ENCODE measurements at regions not wholly inside any gene's neighbourhood (a gene's known extent, or its start where the extent isn't known, plus 50 kb on each side); places are given as distances from the start of the nearest gene placed in this dataset.
"Not testable (repeated sequence)": the region's sequence is repeated elsewhere in the genome, so short reads cannot be mapped to it uniquely, and the experiment has no call there.

DNA sequence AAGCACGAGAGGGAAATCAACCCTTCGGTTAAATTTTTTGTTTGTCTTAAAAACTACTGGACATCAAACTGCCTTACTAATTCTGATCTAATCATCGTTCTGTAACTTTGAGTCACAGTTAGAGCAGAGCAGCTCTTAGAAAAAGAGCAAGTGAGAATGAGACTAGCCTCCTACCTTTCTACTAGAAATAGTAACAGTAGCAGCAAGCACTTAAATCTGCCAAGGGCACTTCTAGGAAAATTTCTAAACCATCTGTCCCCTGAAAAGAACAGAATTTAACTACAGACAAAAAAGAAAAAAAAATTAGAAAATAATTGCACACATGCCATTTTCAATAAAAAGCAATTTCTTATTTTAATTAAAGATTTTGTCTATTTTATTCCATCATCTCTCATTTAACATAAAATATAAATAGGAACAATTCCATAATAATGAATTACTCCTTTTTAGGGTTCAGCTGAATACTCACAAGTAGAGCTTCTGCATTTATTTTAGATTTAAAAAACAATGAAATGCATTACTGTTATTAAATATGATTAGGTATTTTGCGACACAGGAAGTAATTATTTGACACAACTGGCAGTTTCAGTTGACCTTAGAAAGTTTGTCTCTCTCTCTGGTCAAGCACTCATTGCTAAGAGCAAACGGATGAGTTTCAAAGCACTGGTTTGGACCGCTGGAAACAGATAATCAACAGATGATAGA is 250.8 kb upstream of the SOX9 start:
- H3K27me3 ChIP-seq (replicated peaks; ENCODE audit: insufficient read depth, low read depth, low read length, poor library complexity) = peaks cover under 1% of the 10 kb centered on the region
- no peaks in the 10 kb centered on the region for H3K9me3 ChIP-seq (ENCODE audit: low read depth, low read length, poor library complexity, severe bottlenecking)
- no peak overlapping the region for H3K27ac ChIP-seq (ENCODE audit: low read depth, low read length, poor library complexity, severe bottlenecking)
- H3K4me3 ChIP-seq (ENCODE audit: low read depth, low read length, poor library complexity, severe bottlenecking) = no peak overlapping the region
- ChIA-PET CTCF (no interaction called here), POLR2A (ENCODE audit: low non-redundant PET) (no interaction called here)
- no TSS peak for BruUV-seq (replicated peaks)
- no peaks in the 10 kb centered on the region for H3K36me3 ChIP-seq (ENCODE audit: insufficient read depth, low read length, poor library complexity, severe bottlenecking)
- peaks cover 25% of the 10 kb centered on the region for H3K4me1 ChIP-seq (ENCODE audit: insufficient read depth, low read length, poor library complexity, severe bottlenecking)
- no peak for DNase-seq (ENCODE audit: low spot score)
- TF ChIP-seq, protein P1, sequence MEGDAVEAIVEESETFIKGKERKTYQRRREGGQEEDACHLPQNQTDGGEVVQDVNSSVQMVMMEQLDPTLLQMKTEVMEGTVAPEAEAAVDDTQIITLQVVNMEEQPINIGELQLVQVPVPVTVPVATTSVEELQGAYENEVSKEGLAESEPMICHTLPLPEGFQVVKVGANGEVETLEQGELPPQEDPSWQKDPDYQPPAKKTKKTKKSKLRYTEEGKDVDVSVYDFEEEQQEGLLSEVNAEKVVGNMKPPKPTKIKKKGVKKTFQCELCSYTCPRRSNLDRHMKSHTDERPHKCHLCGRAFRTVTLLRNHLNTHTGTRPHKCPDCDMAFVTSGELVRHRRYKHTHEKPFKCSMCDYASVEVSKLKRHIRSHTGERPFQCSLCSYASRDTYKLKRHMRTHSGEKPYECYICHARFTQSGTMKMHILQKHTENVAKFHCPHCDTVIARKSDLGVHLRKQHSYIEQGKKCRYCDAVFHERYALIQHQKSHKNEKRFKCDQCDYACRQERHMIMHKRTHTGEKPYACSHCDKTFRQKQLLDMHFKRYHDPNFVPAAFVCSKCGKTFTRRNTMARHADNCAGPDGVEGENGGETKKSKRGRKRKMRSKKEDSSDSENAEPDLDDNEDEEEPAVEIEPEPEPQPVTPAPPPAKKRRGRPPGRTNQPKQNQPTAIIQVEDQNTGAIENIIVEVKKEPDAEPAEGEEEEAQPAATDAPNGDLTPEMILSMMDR (conservative IDR thresholded peaks at IDR 0.05; ENCODE audit: low read depth, low read length) = no peak
- intact Hi-C loops (cut with micrococcal nuclease; ENCODE audit: unreplicated experiment) = loop anchor here (5.0 kb wide), 1 partner anchor 252 kb away; the partner anchor contains the start of gene SOX9

DNA sequence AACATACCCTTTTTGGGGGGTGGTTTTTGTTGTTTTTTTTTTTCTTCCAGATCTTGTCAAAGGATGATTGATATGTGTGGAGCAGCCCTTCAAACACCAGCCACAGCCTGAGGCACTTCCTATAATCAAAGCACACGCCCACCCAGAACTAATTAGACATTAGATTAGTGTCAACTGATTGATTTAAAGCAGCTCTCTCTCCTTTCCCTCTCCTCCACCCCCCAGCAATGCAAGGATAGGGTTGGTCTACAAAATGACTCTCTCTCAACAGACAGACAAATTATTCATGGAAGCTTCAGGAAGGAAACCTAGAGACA is 250.3 kb upstream of the SOX9 start:
- peaks cover 25% of the 10 kb centered on the region for H3K4me1 ChIP-seq (ENCODE audit: insufficient read depth, low read length, poor library complexity, severe bottlenecking)
- peak; percentile 88 for DNase-seq (ENCODE audit: low spot score)
- no peak overlapping the region for H3K4me3 ChIP-seq (ENCODE audit: low read depth, low read length, poor library complexity, severe bottlenecking)
- TF ChIP-seq, protein P1 (conservative IDR thresholded peaks at IDR 0.05; ENCODE audit: low read depth, low read length) = no peak
- no peak for TF ChIP-seq EZH2 (IDR thresholded peaks at IDR 0.05; ENCODE audit: borderline replicate concordance, low read depth, low read length, poor library complexity, severe bottlenecking)
- BruUV-seq (replicated peaks) = no TSS peak
- no peaks in the 10 kb centered on the region for H3K36me3 ChIP-seq (ENCODE audit: insufficient read depth, low read length, poor library complexity, severe bottlenecking)
- no peaks in the 10 kb centered on the region for H3K27me3 ChIP-seq (replicated peaks; ENCODE audit: insufficient read depth, low read depth, low read length, poor library complexity)
- intact Hi-C loops (cut with micrococcal nuclease; ENCODE audit: unreplicated experiment) = loop anchor here (5.0 kb wide), 1 partner anchor 252 kb away; the partner anchor contains the start of gene SOX9
- POLR2A ChIA-PET (ENCODE audit: low non-redundant PET) = no interaction called here
- no peak overlapping the region for H3K27ac ChIP-seq (ENCODE audit: low read depth, low read length, poor library complexity, severe bottlenecking)
- no peaks in the 10 kb centered on the region for H3K9me3 ChIP-seq (ENCODE audit: low read depth, low read length, poor library complexity, severe bottlenecking)
- CTCF ChIA-PET = no interaction called here

DNA sequence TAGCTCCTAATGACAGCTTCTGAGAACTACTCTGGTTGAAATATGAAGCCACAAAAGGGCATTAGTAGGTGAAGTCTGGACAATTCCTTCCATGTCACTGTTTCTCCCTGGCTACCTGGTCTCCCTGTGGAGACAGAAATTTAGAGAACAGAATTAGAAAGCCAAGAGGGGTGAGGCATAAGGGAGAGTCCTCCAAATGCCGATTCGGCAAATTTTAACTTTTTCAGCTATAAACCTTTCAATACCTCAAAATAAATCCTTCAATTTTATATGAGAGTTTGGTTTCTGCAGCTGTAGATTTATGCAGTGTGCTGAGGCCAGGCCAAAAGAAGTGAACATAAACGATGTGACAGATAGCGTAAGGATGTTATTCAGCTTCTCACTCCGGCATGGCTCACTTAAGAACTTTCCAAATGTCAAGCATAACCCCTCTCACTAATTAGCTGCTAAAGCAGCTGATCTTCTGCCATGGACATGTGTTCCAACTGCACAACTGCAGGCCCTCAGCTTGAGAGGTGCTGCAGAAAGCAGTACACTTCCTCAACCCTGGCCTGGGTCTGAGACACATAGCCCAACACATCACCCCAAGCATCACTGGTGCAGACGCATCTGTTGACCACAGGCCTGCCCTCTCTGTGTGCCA is 247.9 kb upstream of the SOX9 start:
- Histone ChIP-seq H3K27me3 (replicated peaks; ENCODE audit: insufficient read depth, low read depth, low read length, poor library complexity) (no peaks in the 10 kb centered on the region), H3K9me3 (ENCODE audit: low read depth, low read length, poor library complexity, severe bottlenecking) (no peaks in the 10 kb centered on the region), H3K27ac (ENCODE audit: low read depth, low read length, poor library complexity, severe bottlenecking) (no peak overlapping the region), H3K36me3 (ENCODE audit: insufficient read depth, low read length, poor library complexity, severe bottlenecking) (no peaks in the 10 kb centered on the region), H3K4me3 (ENCODE audit: low read depth, low read length, poor library complexity, severe bottlenecking) (no peak overlapping the region), H3K4me1 (ENCODE audit: insufficient read depth, low read length, poor library complexity, severe bottlenecking) (peaks cover 25% of the 10 kb centered on the region)
- TF ChIP-seq, protein P1 (conservative IDR thresholded peaks at IDR 0.05; ENCODE audit: low read depth, low read length) = no peak
- TF ChIP-seq EZH2 (IDR thresholded peaks at IDR 0.05; ENCODE audit: borderline replicate concordance, low read depth, low read length, poor library complexity, severe bottlenecking) = no peak
- intact Hi-C loops (cut with micrococcal nuclease; ENCODE audit: unreplicated experiment) = loop anchor here (5.0 kb wide), 1 partner anchor 249 kb away; the partner anchor contains the start of gene SOX9
- no TSS peak for BruUV-seq (replicated peaks)
- ChIA-PET CTCF (no interaction called here), POLR2A (ENCODE audit: low non-redundant PET) (no interaction called here)
- DNase-seq (ENCODE audit: low spot score) = no peak

DNA sequence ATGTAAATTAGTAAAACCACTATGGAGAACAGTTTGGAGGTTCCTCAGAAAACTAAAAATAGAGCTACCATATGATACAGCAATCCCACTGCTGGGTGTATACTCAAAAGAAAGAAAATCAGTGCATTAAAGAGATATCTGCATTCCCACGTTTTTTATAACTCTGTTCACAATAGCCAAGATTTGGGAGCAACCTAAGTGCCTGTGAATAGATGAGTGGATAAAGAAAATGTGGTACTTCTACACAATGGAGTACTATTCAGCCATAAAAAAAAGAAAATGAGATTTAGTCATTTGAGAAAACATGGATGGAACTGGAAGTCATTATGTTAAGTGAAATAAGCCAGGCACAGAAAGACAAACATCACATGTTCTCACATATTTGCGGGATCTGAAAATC is 246.0 kb upstream of the SOX9 start:
- DNase-seq (ENCODE audit: low spot score); H3K27ac ChIP-seq (ENCODE audit: low read depth, low read length, poor library complexity, severe bottlenecking); H3K36me3 ChIP-seq (ENCODE audit: insufficient read depth, low read length, poor library complexity, severe bottlenecking); H3K27me3 ChIP-seq (replicated peaks; ENCODE audit: insufficient read depth, low read depth, low read length, poor library complexity); POLR2A ChIA-PET (ENCODE audit: low non-redundant PET); CTCF ChIA-PET; BruUV-seq (replicated peaks); H3K4me3 ChIP-seq (ENCODE audit: low read depth, low read length, poor library complexity, severe bottlenecking); H3K9me3 ChIP-seq (ENCODE audit: low read depth, low read length, poor library complexity, severe bottlenecking): not testable (repeated sequence)
- intact Hi-C loops (cut with micrococcal nuclease; ENCODE audit: unreplicated experiment) = loop anchor here (5.0 kb wide), 1 partner anchor 248 kb away; the partner anchor contains the start of gene SOX9
- H3K4me1 ChIP-seq (ENCODE audit: insufficient read depth, low read length, poor library complexity, severe bottlenecking) = peaks cover 19% of the 10 kb centered on the region
